A549 (cell line): ENCODE measurements at regions not wholly inside any gene's neighbourhood (a gene's known extent, or its start where the extent isn't known, plus 50 kb on each side); places are given as distances from the start of the nearest gene placed in this dataset.

Experiments used
- ATAC-seq, 2 experiments: fragments of 200-7000 bp in 1 of 2; fragments of >200 bp in 1 of 2; cut with Nextera tagmentation in 1 of 2; cut with Tn5 transposase in 1 of 2; 3 replicates each; pipeline versions ENCODE4 v1.8.0 to v1.9.1; 2018 to 2020; ENCODE audit warnings: mild to moderate bottlenecking in 1 of 2, moderate library complexity in 1 of 2
- CTCF ChIA-PET: fragments of 300-600 bp; sonication (Branson Sonifier 250); formaldehyde crosslinking; extraction: SDS; loops from one replicate; lab custom pipeline; 2021; ENCODE audit warnings: antibody characterized with exemption, inconsistent platforms; lab: Yijun Ruan, JAX
- POLR2A ChIA-PET: fragments of 350-600 bp; formaldehyde crosslinking; extraction: SDS; loops from one replicate; lab custom pipeline; 2021; ENCODE audit warnings: antibody characterized with exemption, inconsistent platforms; lab: Yijun Ruan, JAX
- DNase-seq, 2 experiments: peaks; one replicate each; pipeline versions ENCODE4 v3.0.0 to v3.0.0-alpha.2; 2011 to 2016; ENCODE audit warnings: low read depth in 1 of 2, low spot score in 1 of 2
- FAIRE-seq: peaks from 2 replicates; lab custom pipeline; 2011; peaks lifted over from hg19 to GRCh38; lab: Jason Lieb, UNC
- H3K27ac ChIP-seq, 2 experiments: fragments of >200 bp; sonication (Bioruptor Twin); formaldehyde crosslinking; 3 replicates each; pipeline ENCODE4 v1.5.1; 2016 to 2017
- H3K4me1 ChIP-seq: fragments of >200 bp; sonication (Bioruptor Twin); formaldehyde crosslinking; 3 replicates; pipeline ENCODE4 v1.6.1; 2016
- H3K4me2 ChIP-seq: fragments of >200 bp; sonication (Bioruptor Twin); formaldehyde crosslinking; 3 replicates; pipeline ENCODE4 v1.6.1; 2016
- H3K4me3 ChIP-seq: fragments of >200 bp; sonication (Bioruptor Twin); formaldehyde crosslinking; 3 replicates; pipeline ENCODE4 v1.5.1; 2016
- H3K9me3 ChIP-seq: fragments of >200 bp; sonication (Bioruptor Twin); formaldehyde crosslinking; 3 replicates; pipeline ENCODE4 v1.6.1; 2016
- BHLHE40 ChIP-seq: IDR thresholded peaks from 2 replicates; pipeline ENCODE4 v1.6.1; 2012; ENCODE audit warnings: low read depth, low read length, inconsistent platforms
- CBX2 ChIP-seq: fragments of 200-600 bp; sonication (generic); IDR thresholded peaks from 2 replicates; pipeline ENCODE4 v1.6.1; 2016; ENCODE audit warnings: low read depth, mild to moderate bottlenecking, borderline replicate concordance
- CEBPB ChIP-seq, 2 experiments: fragments of >200 bp in 1 of 2; sonication (Bioruptor Twin) in 1 of 2; formaldehyde crosslinking in 1 of 2; IDR thresholded peaks; 2 replicates each; pipeline ENCODE4 v1.6.1; 2012 to 2016
- EHF ChIP-seq: fragments of 250-450 bp; sonication (Bioruptor Pico); IDR thresholded peaks from 2 replicates; pipeline ENCODE4 v1.5.0; 2020; ENCODE audit warnings: mild to moderate bottlenecking
- EP300 ChIP-seq, 2 experiments: fragments of >200 bp; sonication (Bioruptor Twin); formaldehyde crosslinking; IDR thresholded peaks; 2 replicates in 1 of 2; 3 replicates in 1 of 2; pipeline ENCODE4 v1.6.1; 2016 to 2017
- ESRRA ChIP-seq: fragments of 150-350 bp; IDR thresholded peaks from 2 replicates; pipeline ENCODE4 v1.6.1; 2014; ENCODE audit warnings: mild to moderate bottlenecking, low read length, borderline replicate concordance
- FOSL2 ChIP-seq, 2 experiments: fragments of 450-650 bp in 1 of 2; fragments of >200 bp in 1 of 2; sonication (Bioruptor Twin) in 1 of 2; formaldehyde crosslinking; IDR thresholded peaks; 2 replicates each; pipeline versions ENCODE4 v1.5.0 to v1.6.1; 2016 to 2020; ENCODE audit warnings: mild to moderate bottlenecking in 1 of 2, moderate library complexity in 1 of 2
- GATA3 ChIP-seq: IDR thresholded peaks from 2 replicates; pipeline ENCODE4 v1.6.1; 2012; ENCODE audit warnings: borderline replicate concordance
- HEYL ChIP-seq: fragments of 250-450 bp; sonication (Bioruptor Pico); IDR thresholded peaks from 2 replicates; pipeline ENCODE4 v1.8.0; 2021; ENCODE audit warnings: mild to moderate bottlenecking, moderate library complexity
- HOXA7 ChIP-seq: fragments of 250-450 bp; sonication (Bioruptor Pico); IDR thresholded peaks from 2 replicates; pipeline ENCODE4 v1.5.0; 2020; ENCODE audit warnings: mild to moderate bottlenecking, moderate library complexity
- HOXB13 ChIP-seq: fragments of 250-450 bp; sonication (Bioruptor Pico); IDR thresholded peaks from 2 replicates; pipeline ENCODE4 v1.5.0; 2020; ENCODE audit warnings: low read depth, mild to moderate bottlenecking, moderate library complexity
- JUN ChIP-seq, 2 experiments: fragments of >200 bp; sonication (Bioruptor Twin); formaldehyde crosslinking; IDR thresholded peaks; 2 replicates in 1 of 2; 3 replicates in 1 of 2; pipeline ENCODE4 v1.6.1; 2016 to 2017
- KDM1A ChIP-seq: fragments of 200-600 bp; sonication (generic); IDR thresholded peaks from 2 replicates; pipeline ENCODE4 v1.6.1; 2016; ENCODE audit warnings: low read depth, mild to moderate bottlenecking
- MYC ChIP-seq: IDR thresholded peaks from 2 replicates; pipeline ENCODE4 v1.6.1; 2012; ENCODE audit warnings: mild to moderate bottlenecking, inconsistent platforms, low read length, improper control_type of control experiment, borderline replicate concordance
- NFE2L2 ChIP-seq: fragments of 150-350 bp; conservative IDR thresholded peaks from 2 replicates; pipeline ENCODE4 v1.6.1; 2014; ENCODE audit warnings: low read length
- NR3C1 ChIP-seq: fragments of >200 bp; sonication (Bioruptor Twin); formaldehyde crosslinking; IDR thresholded peaks from 3 replicates; pipeline ENCODE4 v1.6.1; 2017
- PHF8 ChIP-seq: fragments of 200-600 bp; sonication (generic); IDR thresholded peaks from 2 replicates; pipeline ENCODE4 v1.6.1; 2016; ENCODE audit warnings: low read depth, mild to moderate bottlenecking, antibody characterized with exemption, moderate library complexity, borderline replicate concordance
- RAD21 ChIP-seq, 2 experiments: fragments of >200 bp in 1 of 2; sonication (Bioruptor Twin) in 1 of 2; formaldehyde crosslinking in 1 of 2; IDR thresholded peaks in 1 of 2; conservative IDR thresholded peaks in 1 of 2; 2 replicates in 1 of 2; 3 replicates in 1 of 2; pipeline ENCODE4 v1.6.1; 2012 to 2018; ENCODE audit warnings: inconsistent platforms in 1 of 2
- RARB ChIP-seq: fragments of 250-450 bp; sonication (Bioruptor Pico); IDR thresholded peaks from 2 replicates; pipeline ENCODE4 v1.8.0; 2021; ENCODE audit warnings: mild to moderate bottlenecking, moderate library complexity
- RCOR1 ChIP-seq: fragments of 150-350 bp; IDR thresholded peaks from 2 replicates; pipeline ENCODE4 v1.6.1; 2014; ENCODE audit warnings: antibody characterized with exemption, low read length, low read depth
- RNF2 ChIP-seq: fragments of 200-600 bp; sonication (generic); IDR thresholded peaks from 2 replicates; pipeline ENCODE4 v1.6.1; 2016; ENCODE audit warnings: low read depth, mild to moderate bottlenecking, antibody characterized with exemption, moderate library complexity, borderline replicate concordance
- SMC3 ChIP-seq: fragments of >200 bp; sonication (Bioruptor Twin); formaldehyde crosslinking; IDR thresholded peaks from 3 replicates; pipeline ENCODE4 v1.6.1; 2018; ENCODE audit warnings: inconsistent platforms
- TFCP2L1 ChIP-seq: fragments of 250-450 bp; sonication (Bioruptor Pico); IDR thresholded peaks from 2 replicates; pipeline ENCODE4 v1.5.0; 2021; ENCODE audit warnings: mild to moderate bottlenecking
- WGBS: methylation state at CpG from one replicate; pipeline ENCODE4 v1.1.6; 2017; ENCODE audit errors: missing lambda C conversion rate; 5-methylcytosine and 5-hydroxymethylcytosine counted together
- TF ChIP-seq, protein P1 (sequence below): fragments of 150-350 bp; IDR thresholded peaks from 2 replicates; pipeline ENCODE4 v1.6.1; 2014; ENCODE audit warnings: low read depth, mild to moderate bottlenecking, low read length
- TF ChIP-seq, protein P2 (sequence below): fragments of 200-600 bp; sonication (generic); IDR thresholded peaks from 2 replicates; pipeline ENCODE4 v1.6.1; 2016; ENCODE audit warnings: antibody characterized with exemption, mild to moderate bottlenecking, moderate library complexity
- TF ChIP-seq, protein P3 (sequence below): fragments of >200 bp; sonication (Bioruptor Twin); formaldehyde crosslinking; IDR thresholded peaks from 3 replicates; pipeline ENCODE4 v1.6.1; 2016

DNA sequence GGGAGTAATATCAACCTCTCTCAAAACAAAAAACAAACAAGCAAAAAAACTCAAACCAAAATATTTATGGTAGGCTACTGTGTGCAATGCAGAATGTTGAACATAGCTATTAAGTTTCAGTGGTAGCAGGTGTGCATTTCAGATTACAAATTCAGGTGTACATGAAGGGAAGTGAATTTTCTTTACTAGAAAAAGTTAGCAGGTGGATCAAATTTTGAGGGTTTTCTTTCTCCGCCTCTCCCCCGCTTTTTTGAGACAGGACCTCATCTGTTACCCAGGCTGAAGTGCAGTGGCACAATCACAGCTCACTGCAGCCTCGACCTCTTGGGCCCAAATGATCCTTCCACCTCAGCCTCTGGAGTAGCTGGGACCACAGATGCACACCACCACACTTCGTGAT, 109.7 kb upstream of the GOLIM4 start:
- H3K4me2 ChIP-seq: no peak overlapping the region
- ATAC-seq (no peak), DNase-seq (no peak), FAIRE-seq (no peak)
- ChIA-PET POLR2A (interaction anchor here (0.7 kb wide), 1 partner anchor 44 kb away, joined by 3 read pairs; no protein-coding TSS in a partner anchor), CTCF (interaction anchor here (1.4 kb wide), 1 partner anchor 642 kb away, joined by 4 read pairs; no protein-coding TSS in a partner anchor)
- WGBS: 4% methylated on average over 4 of the region's 4 CpGs
- H3K4me3 ChIP-seq: no peak overlapping the region
- TF ChIP-seq FOSL2 (IDR thresholded peaks at IDR 0.05) (no peak), FOSL2 (CRISPR knock-in tag; IDR thresholded peaks at IDR 0.05) (no peak), HEYL (CRISPR knock-in tag) (no peak), PHF8 (no peak), HOXA7 (CRISPR knock-in tag) (no peak), EP300 (IDR thresholded peaks at IDR 0.05) (no peak), MYC (no peak), RNF2 (no peak), JUN (IDR thresholded peaks at IDR 0.05) (no peak), EHF (CRISPR knock-in tag) (no peak), TFCP2L1 (no peak), RCOR1 (no peak), RAD21 (conservative IDR thresholded peaks at IDR 0.05 in 1 of 2, IDR thresholded peaks at IDR 0.05 in 1 of 2) (no peak)
- TF ChIP-seq, protein P1, sequence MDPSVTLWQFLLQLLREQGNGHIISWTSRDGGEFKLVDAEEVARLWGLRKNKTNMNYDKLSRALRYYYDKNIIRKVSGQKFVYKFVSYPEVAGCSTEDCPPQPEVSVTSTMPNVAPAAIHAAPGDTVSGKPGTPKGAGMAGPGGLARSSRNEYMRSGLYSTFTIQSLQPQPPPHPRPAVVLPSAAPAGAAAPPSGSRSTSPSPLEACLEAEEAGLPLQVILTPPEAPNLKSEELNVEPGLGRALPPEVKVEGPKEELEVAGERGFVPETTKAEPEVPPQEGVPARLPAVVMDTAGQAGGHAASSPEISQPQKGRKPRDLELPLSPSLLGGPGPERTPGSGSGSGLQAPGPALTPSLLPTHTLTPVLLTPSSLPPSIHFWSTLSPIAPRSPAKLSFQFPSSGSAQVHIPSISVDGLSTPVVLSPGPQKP: no peak
- TF ChIP-seq, protein P2, sequence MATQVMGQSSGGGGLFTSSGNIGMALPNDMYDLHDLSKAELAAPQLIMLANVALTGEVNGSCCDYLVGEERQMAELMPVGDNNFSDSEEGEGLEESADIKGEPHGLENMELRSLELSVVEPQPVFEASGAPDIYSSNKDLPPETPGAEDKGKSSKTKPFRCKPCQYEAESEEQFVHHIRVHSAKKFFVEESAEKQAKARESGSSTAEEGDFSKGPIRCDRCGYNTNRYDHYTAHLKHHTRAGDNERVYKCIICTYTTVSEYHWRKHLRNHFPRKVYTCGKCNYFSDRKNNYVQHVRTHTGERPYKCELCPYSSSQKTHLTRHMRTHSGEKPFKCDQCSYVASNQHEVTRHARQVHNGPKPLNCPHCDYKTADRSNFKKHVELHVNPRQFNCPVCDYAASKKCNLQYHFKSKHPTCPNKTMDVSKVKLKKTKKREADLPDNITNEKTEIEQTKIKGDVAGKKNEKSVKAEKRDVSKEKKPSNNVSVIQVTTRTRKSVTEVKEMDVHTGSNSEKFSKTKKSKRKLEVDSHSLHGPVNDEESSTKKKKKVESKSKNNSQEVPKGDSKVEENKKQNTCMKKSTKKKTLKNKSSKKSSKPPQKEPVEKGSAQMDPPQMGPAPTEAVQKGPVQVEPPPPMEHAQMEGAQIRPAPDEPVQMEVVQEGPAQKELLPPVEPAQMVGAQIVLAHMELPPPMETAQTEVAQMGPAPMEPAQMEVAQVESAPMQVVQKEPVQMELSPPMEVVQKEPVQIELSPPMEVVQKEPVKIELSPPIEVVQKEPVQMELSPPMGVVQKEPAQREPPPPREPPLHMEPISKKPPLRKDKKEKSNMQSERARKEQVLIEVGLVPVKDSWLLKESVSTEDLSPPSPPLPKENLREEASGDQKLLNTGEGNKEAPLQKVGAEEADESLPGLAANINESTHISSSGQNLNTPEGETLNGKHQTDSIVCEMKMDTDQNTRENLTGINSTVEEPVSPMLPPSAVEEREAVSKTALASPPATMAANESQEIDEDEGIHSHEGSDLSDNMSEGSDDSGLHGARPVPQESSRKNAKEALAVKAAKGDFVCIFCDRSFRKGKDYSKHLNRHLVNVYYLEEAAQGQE: no peak
- TF ChIP-seq, protein P3, sequence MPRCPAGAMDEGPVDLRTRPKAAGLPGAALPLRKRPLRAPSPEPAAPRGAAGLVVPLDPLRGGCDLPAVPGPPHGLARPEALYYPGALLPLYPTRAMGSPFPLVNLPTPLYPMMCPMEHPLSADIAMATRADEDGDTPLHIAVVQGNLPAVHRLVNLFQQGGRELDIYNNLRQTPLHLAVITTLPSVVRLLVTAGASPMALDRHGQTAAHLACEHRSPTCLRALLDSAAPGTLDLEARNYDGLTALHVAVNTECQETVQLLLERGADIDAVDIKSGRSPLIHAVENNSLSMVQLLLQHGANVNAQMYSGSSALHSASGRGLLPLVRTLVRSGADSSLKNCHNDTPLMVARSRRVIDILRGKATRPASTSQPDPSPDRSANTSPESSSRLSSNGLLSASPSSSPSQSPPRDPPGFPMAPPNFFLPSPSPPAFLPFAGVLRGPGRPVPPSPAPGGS: no peak
- no peaks in the 10 kb centered on the region for H3K9me3 ChIP-seq
- H3K27ac ChIP-seq: no peak overlapping the region
- H3K4me1 ChIP-seq: no peaks in the 10 kb centered on the region

DNA sequence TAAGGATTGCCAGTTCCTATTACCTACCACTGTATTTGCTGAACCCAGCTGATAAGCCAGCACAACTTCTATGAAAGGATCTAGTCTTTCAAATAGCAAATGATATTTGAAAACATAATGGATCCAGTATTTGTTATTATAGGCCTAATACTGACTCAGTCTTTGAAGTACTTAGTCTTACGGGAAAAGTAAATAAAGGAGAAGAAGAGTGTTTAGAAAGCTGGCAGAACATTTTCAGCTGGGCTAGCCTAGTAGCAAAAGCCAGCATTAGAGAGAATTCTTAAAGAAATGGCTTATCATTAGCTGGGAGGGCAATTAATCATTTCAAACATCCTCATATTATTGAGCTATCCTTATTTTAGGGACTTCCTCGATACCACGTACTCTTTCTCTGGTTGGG, 101.4 kb upstream of the GOLIM4 start:
- 47% methylated on average over 3 of the region's 3 CpGs for WGBS
- DNase-seq (no peak), ATAC-seq (no peak), FAIRE-seq (no peak)
- Histone ChIP-seq H3K27ac (no peak overlapping the region), H3K4me2 (no peak overlapping the region), H3K4me1 (no peaks in the 10 kb centered on the region)
- POLR2A ChIA-PET: no interaction called here
- TF ChIP-seq, protein P3: no peak
- no peak for TF ChIP-seq NFE2L2
- no peak for TF ChIP-seq CEBPB (IDR thresholded peaks at IDR 0.05)
- TF ChIP-seq, protein P1: no peak
- no peak for TF ChIP-seq NR3C1
- no peak for TF ChIP-seq RAD21 (conservative IDR thresholded peaks at IDR 0.05 in 1 of 2, IDR thresholded peaks at IDR 0.05 in 1 of 2)
- no peak for TF ChIP-seq GATA3
- no peak for TF ChIP-seq HOXB13 (CRISPR knock-in tag)
- TF ChIP-seq RARB (CRISPR knock-in tag): no peak
- TF ChIP-seq TFCP2L1: no peak
- no peak for TF ChIP-seq HEYL (CRISPR knock-in tag)
- no peak for TF ChIP-seq BHLHE40
- no peak for TF ChIP-seq SMC3
- TF ChIP-seq ESRRA: no peak
- TF ChIP-seq KDM1A: no peak
- TF ChIP-seq CBX2: no peak
- TF ChIP-seq, all 56 proteins: peak for 0
- Histone ChIP-seq H3K4me3 (no peak overlapping the region), H3K9me3 (no peaks in the 10 kb centered on the region)
- CTCF ChIA-PET: interaction anchor here (0.6 kb wide), 1 partner anchor 1826 kb away, joined by 3 read pairs; no protein-coding TSS in a partner anchor
